ENCODE measurements at regions not wholly inside any gene's neighbourhood (a gene's known extent, or its start where the extent isn't known, plus 50 kb on each side); places are given as distances from the start of the nearest gene placed in this dataset.

- no peak overlapping the region for H3K9ac ChIP-seq (ENCODE audit: low read length)
- no peaks in the 10 kb centered on the region for H3K4me1 ChIP-seq (ENCODE audit: insufficient read depth, low read length)
- H3K27ac ChIP-seq (ENCODE audit: low read depth, low read length): no peak overlapping the region
- no peaks in the 10 kb centered on the region for H3K36me3 ChIP-seq (ENCODE audit: insufficient read depth, low read length)
- no peak overlapping the region for H3K4me3 ChIP-seq (ENCODE audit: low read depth in 1 of 2, low read length in 2 of 2)
- H3K27me3 ChIP-seq (ENCODE audit: control insufficient read depth in 1 of 2, insufficient read depth in 2 of 2, low read length in 2 of 2): no peaks in the 10 kb centered on the region
- H3K9me3 ChIP-seq (ENCODE audit: low read length): no peaks in the 10 kb centered on the region
Measured at GRCh38 chr1:106978477-106979322, 77.8 kb upstream of the PRMT6 start.

DNA sequence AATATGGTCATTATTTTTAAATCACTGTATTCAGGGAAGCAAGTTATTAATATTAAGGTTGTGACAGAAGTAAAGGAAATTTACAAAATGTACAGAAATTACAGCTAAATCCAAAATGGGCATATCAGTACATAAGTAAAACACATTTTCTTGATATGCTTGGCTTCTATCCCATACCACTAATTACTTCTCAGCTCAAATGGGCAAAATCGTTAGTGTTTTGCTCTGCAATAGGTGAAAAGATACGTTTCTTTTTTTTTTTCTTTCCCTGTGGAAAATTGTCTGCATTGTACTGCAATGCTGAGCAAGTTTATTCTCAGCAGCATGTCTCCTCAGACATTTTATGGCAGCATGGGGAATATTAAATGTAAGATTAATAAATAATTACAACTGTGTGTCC, 77.1 kb upstream of the PRMT6 start:
- Histone ChIP-seq H3K4me1 (ENCODE audit: insufficient read depth, low read length) (no peaks in the 10 kb centered on the region), H3K4me3 (ENCODE audit: low read depth in 1 of 2, low read length in 2 of 2) (no peak overlapping the region), H3K9ac (ENCODE audit: low read length) (no peak overlapping the region), H3K27me3 (ENCODE audit: control insufficient read depth in 1 of 2, insufficient read depth in 2 of 2, low read length in 2 of 2) (no peaks in the 10 kb centered on the region), H3K27ac (ENCODE audit: low read depth, low read length) (no peak overlapping the region), H3K9me3 (ENCODE audit: low read length) (no peaks in the 10 kb centered on the region), H3K36me3 (ENCODE audit: insufficient read depth, low read length) (no peaks in the 10 kb centered on the region)

DNA sequence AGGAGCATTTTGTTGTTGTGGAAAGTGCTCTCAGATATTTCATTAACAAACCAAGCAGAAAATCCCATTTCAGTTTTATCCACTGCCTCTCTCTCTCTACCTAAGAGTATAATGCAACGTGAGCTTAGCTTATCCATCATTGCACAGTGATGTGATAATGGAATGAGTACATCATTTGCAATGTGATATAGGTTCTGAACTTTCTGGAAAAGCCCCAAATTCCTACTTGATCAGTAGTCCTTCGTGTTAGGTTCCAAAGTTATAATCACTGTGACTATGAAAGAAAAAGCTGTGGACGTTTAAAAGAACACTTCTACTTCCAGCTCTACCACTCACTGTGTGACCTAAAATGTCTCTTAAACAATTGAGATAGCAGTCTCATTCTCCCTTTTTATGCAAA, 76.4 kb upstream of the PRMT6 start:
- Histone ChIP-seq H3K4me3 (ENCODE audit: low read depth in 1 of 2, low read length in 2 of 2) (no peak overlapping the region), H3K9ac (ENCODE audit: low read length) (no peak overlapping the region), H3K27me3 (ENCODE audit: control insufficient read depth in 1 of 2, insufficient read depth in 2 of 2, low read length in 2 of 2) (no peaks in the 10 kb centered on the region), H3K36me3 (ENCODE audit: insufficient read depth, low read length) (no peaks in the 10 kb centered on the region), H3K4me1 (ENCODE audit: insufficient read depth, low read length) (no peaks in the 10 kb centered on the region), H3K9me3 (ENCODE audit: low read length) (no peaks in the 10 kb centered on the region), H3K27ac (ENCODE audit: low read depth, low read length) (no peak overlapping the region)

GRCh38 chr1:106984801-106985200, 71.7 kb upstream of the PRMT6 start:
- H3K27ac ChIP-seq (ENCODE audit: low read depth, low read length): no peak overlapping the region
- H3K27me3 ChIP-seq (ENCODE audit: control insufficient read depth in 1 of 2, insufficient read depth in 2 of 2, low read length in 2 of 2): no peaks in the 10 kb centered on the region
- H3K4me3 ChIP-seq (ENCODE audit: low read depth in 1 of 2, low read length in 2 of 2): no peak overlapping the region
- no peaks in the 10 kb centered on the region for H3K4me1 ChIP-seq (ENCODE audit: insufficient read depth, low read length)
- no peaks in the 10 kb centered on the region for H3K36me3 ChIP-seq (ENCODE audit: insufficient read depth, low read length)
- no peaks in the 10 kb centered on the region for H3K9me3 ChIP-seq (ENCODE audit: low read length)
- no peak overlapping the region for H3K9ac ChIP-seq (ENCODE audit: low read length)

DNA sequence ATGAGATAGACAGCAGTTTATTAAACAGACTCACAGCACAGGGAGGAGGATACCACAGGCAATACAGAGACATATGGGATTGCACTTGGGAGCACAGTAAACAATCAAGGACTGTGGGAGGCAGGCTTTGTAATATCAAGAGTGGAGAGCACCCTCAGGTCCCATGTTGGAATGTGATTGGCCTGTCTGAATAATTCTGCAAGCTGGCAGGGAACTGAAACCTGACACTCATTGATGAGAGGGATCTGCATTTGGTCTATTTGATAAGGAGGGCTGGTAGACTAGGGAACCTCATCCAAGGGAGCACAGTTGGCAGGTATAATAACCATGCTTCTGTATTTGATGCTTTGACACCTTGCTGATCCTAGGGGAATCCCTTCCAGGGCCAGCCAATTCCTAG, 69.9 kb upstream of the PRMT6 start:
- H3K4me1 ChIP-seq (ENCODE audit: insufficient read depth, low read length): no peaks in the 10 kb centered on the region
- H3K4me3 ChIP-seq (ENCODE audit: low read depth in 1 of 2, low read length in 2 of 2): no peak overlapping the region
- H3K27me3 ChIP-seq (ENCODE audit: control insufficient read depth in 1 of 2, insufficient read depth in 2 of 2, low read length in 2 of 2): no peaks in the 10 kb centered on the region
- H3K27ac ChIP-seq (ENCODE audit: low read depth, low read length): no peak overlapping the region
- H3K9ac ChIP-seq (ENCODE audit: low read length): no peak overlapping the region
- no peaks in the 10 kb centered on the region for H3K36me3 ChIP-seq (ENCODE audit: insufficient read depth, low read length)
- H3K9me3 ChIP-seq (ENCODE audit: low read length): no peaks in the 10 kb centered on the region

- Histone ChIP-seq H3K4me1 (ENCODE audit: insufficient read depth, low read length) (no peaks in the 10 kb centered on the region), H3K9ac (ENCODE audit: low read length) (no peak overlapping the region), H3K27me3 (ENCODE audit: control insufficient read depth in 1 of 2, insufficient read depth in 2 of 2, low read length in 2 of 2) (no peaks in the 10 kb centered on the region), H3K36me3 (ENCODE audit: insufficient read depth, low read length) (no peaks in the 10 kb centered on the region), H3K27ac (ENCODE audit: low read depth, low read length) (no peak overlapping the region), H3K9me3 (ENCODE audit: low read length) (no peaks in the 10 kb centered on the region), H3K4me3 (ENCODE audit: low read depth in 1 of 2, low read length in 2 of 2) (no peak overlapping the region)
Measured at GRCh38 chr1:106995970-106996369, 60.5 kb upstream of the PRMT6 start.

- no peaks in the 10 kb centered on the region for H3K4me1 ChIP-seq (ENCODE audit: insufficient read depth, low read length)
- no peaks in the 10 kb centered on the region for H3K36me3 ChIP-seq (ENCODE audit: insufficient read depth, low read length)
- H3K27ac ChIP-seq (ENCODE audit: low read depth, low read length): no peak overlapping the region
- no peaks in the 10 kb centered on the region for H3K9me3 ChIP-seq (ENCODE audit: low read length)
- H3K27me3 ChIP-seq (ENCODE audit: control insufficient read depth in 1 of 2, insufficient read depth in 2 of 2, low read length in 2 of 2): no peaks in the 10 kb centered on the region
- no peak overlapping the region for H3K4me3 ChIP-seq (ENCODE audit: low read depth in 1 of 2, low read length in 2 of 2)
- no peak overlapping the region for H3K9ac ChIP-seq (ENCODE audit: low read length)
Measured at GRCh38 chr1:106998431-106999002, 58.0 kb upstream of the PRMT6 start.

- H3K4me3 ChIP-seq (ENCODE audit: low read depth in 1 of 2, low read length in 2 of 2): no peak overlapping the region
- no peaks in the 10 kb centered on the region for H3K36me3 ChIP-seq (ENCODE audit: insufficient read depth, low read length)
- H3K27ac ChIP-seq (ENCODE audit: low read depth, low read length): no peak overlapping the region
- no peak overlapping the region for H3K9ac ChIP-seq (ENCODE audit: low read length)
- H3K27me3 ChIP-seq (ENCODE audit: control insufficient read depth in 1 of 2, insufficient read depth in 2 of 2, low read length in 2 of 2): no peaks in the 10 kb centered on the region
- no peaks in the 10 kb centered on the region for H3K4me1 ChIP-seq (ENCODE audit: insufficient read depth, low read length)
- no peaks in the 10 kb centered on the region for H3K9me3 ChIP-seq (ENCODE audit: low read length)
Measured at GRCh38 chr1:107000902-107001301, 55.6 kb upstream of the PRMT6 start.

DNA sequence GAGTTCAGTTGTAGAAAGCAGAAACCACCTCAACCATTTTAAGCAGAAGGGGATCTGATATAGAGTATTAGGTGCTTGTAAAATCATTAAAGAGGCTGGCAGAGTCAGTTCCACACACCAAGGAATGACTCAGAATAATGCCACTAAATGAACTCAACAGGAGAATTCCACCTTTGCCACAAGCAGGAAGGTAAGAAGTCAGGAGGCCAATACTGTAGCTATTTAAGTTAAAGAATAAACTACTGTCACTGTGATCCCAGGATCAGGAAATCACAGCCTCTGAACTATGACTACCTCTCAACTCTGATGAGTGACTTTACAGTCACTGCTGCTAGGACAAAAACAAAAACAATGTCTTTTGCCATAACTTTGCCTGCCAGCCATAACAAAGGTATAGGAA, 52.5 kb upstream of the PRMT6 start:
- H3K27ac ChIP-seq (ENCODE audit: low read depth, low read length): no peak overlapping the region
- H3K4me1 ChIP-seq (ENCODE audit: insufficient read depth, low read length): no peaks in the 10 kb centered on the region
- no peaks in the 10 kb centered on the region for H3K27me3 ChIP-seq (ENCODE audit: control insufficient read depth in 1 of 2, insufficient read depth in 2 of 2, low read length in 2 of 2)
- H3K9ac ChIP-seq (ENCODE audit: low read length): no peak overlapping the region
- no peaks in the 10 kb centered on the region for H3K36me3 ChIP-seq (ENCODE audit: insufficient read depth, low read length)
- H3K9me3 ChIP-seq (ENCODE audit: low read length): no peaks in the 10 kb centered on the region
- H3K4me3 ChIP-seq (ENCODE audit: low read depth in 1 of 2, low read length in 2 of 2): no peak overlapping the region

- H3K4me1 ChIP-seq (ENCODE audit: insufficient read depth, low read length): no peaks in the 10 kb centered on the region
- no peaks in the 10 kb centered on the region for H3K27me3 ChIP-seq (ENCODE audit: control insufficient read depth in 1 of 2, insufficient read depth in 2 of 2, low read length in 2 of 2)
- no peak overlapping the region for H3K27ac ChIP-seq (ENCODE audit: low read depth, low read length)
- H3K36me3 ChIP-seq (ENCODE audit: insufficient read depth, low read length): no peaks in the 10 kb centered on the region
- no peaks in the 10 kb centered on the region for H3K9me3 ChIP-seq (ENCODE audit: low read length)
- no peak overlapping the region for H3K4me3 ChIP-seq (ENCODE audit: low read depth in 1 of 2, low read length in 2 of 2)
- no peak overlapping the region for H3K9ac ChIP-seq (ENCODE audit: low read length)
Measured at GRCh38 chr1:107004421-107004820, 52.1 kb upstream of the PRMT6 start.

Data from muscle layer of colon (tissue), 2 donors.